Neutrophil (primary cell): ENCODE measurements at regions not wholly inside any gene's neighbourhood (a gene's known extent, or its start where the extent isn't known, plus 50 kb on each side); places are given as distances from the start of the nearest gene placed in this dataset.

Source experiments
- H3K27ac ChIP-seq: fragments of 200-600 bp; sonication (generic); 2 replicates; pipeline ENCODE4 v1.5.1; 2016; ENCODE audit warnings: mild to moderate bottlenecking, moderate library complexity
- H3K27me3 ChIP-seq: fragments of 200-600 bp; sonication (generic); 2 replicates; pipeline ENCODE4 v1.6.0; 2016; ENCODE audit warnings: mild to moderate bottlenecking
- H3K36me3 ChIP-seq: fragments of 200-600 bp; sonication (generic); 2 replicates; pipeline ENCODE4 v1.5.1; 2017
- H3K4me1 ChIP-seq, 2 experiments: fragments of 200-600 bp in 1 of 2; sonication (generic) in 1 of 2; 1 replicate in 1 of 2; 2 replicates in 1 of 2; pipeline versions ENCODE4 v1.5.1 to v1.6.1; 2013 to 2016; ENCODE audit warnings: low read depth in 1 of 2, low read length in 1 of 2, mild to moderate bottlenecking in 1 of 2, moderate library complexity in 1 of 2; ENCODE audit not compliant: control insufficient read depth in 1 of 2, insufficient read depth in 1 of 2
- H3K4me3 ChIP-seq, 2 experiments: fragments of 200-600 bp in 1 of 2; sonication (generic) in 1 of 2; 1 replicate in 1 of 2; 2 replicates in 1 of 2; pipeline ENCODE4 v1.5.1; 2013 to 2016; ENCODE audit warnings: low read depth in 1 of 2, low read length in 1 of 2, mild to moderate bottlenecking in 1 of 2, moderate library complexity in 1 of 2
- H3K9me3 ChIP-seq: fragments of 200-600 bp; sonication (generic); 2 replicates; pipeline ENCODE4 v1.5.1; 2016
- CTCF ChIP-seq: fragments of 200-600 bp; sonication (generic); IDR thresholded peaks from 2 replicates; pipeline ENCODE4 v1.5.1; 2016; ENCODE audit warnings: antibody characterized with exemption

- no peak for TF ChIP-seq CTCF
- H3K4me1 ChIP-seq = no peaks in the 10 kb centered on the region
- no peaks in the 10 kb centered on the region for H3K36me3 ChIP-seq
- no peak overlapping the region for H3K27ac ChIP-seq
- no peaks in the 10 kb centered on the region for H3K9me3 ChIP-seq
- no peak overlapping the region for H3K4me3 ChIP-seq
- no peaks in the 10 kb centered on the region for H3K27me3 ChIP-seq
These were observed 244.7 kb downstream of the ETS1 start for GRCh38 chr11:128342511-128343134.

DNA sequence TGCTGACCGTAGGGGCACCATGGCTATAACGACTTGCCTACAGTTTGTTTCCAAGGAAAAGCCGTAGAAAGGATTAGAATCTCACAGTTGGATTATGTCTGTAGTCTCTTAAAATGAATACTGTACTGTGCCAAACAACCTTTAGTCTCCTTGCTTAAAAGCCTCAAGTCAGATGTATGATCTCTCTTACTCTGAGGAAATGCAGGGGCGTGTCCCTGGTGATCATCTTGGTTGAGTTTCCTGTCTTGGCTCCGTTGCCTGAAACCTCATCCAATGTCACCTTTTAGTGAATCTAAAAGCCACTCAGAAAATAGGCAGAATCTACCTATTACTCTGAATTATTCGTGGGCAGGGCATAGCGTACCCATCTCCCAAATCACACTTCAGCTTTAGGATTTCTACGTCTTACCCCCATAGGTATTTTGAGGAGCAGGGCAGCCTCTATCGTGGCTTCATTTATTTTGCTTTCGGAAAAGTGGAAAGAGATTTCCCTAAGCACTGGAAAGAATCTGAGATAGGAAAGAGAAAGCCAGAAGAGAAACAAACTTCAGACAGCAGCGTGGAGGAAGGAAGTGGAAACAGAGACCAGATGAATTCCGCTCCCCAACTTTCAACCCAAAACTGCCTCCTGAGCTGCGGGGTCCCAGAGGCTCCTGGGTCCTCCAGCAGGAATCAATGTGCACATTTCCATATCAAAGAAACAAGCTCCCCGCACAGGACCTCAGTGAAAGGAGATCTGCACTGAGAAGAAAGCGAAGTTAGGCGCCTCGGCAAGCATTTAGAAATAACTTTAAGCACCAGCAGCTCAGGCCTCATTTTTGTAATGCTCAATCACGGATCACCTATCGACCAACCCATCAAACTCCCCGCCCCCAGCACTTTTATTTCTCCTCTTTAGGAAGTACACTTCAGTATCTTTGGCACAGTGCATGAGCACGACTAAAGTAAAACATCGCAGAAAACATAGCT, 245.8 kb downstream of the ETS1 start:
- Histone ChIP-seq H3K4me1 (no peaks in the 10 kb centered on the region), H3K9me3 (no peaks in the 10 kb centered on the region), H3K27me3 (no peaks in the 10 kb centered on the region), H3K4me3 (no peak overlapping the region), H3K36me3 (no peaks in the 10 kb centered on the region), H3K27ac (no peak overlapping the region)
- no peak for TF ChIP-seq CTCF

DNA sequence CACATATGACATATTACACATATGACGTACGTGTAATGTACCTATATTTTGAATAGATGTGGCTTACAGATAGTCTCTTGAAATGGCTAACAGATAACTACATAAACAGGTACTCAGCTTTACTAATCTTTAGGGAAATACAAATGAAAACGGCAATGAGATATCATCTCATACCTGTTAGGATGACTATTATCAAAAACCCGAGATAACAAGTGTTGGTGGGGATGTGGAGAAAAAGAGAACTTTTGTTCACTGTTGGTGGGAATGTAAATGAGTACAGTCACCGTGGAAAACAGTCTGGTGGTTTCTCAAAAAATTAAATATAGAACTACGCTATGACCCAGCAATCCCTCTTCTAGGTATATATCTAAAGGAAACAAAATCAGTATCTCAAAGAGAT, 247.6 kb downstream of the ETS1 start:
- Histone ChIP-seq H3K9me3 (no peaks in the 10 kb centered on the region), H3K36me3 (no peaks in the 10 kb centered on the region), H3K4me3 (no peak overlapping the region), H3K27ac (no peak overlapping the region), H3K4me1 (no peaks in the 10 kb centered on the region), H3K27me3 (no peaks in the 10 kb centered on the region)
- TF ChIP-seq CTCF = no peak

DNA sequence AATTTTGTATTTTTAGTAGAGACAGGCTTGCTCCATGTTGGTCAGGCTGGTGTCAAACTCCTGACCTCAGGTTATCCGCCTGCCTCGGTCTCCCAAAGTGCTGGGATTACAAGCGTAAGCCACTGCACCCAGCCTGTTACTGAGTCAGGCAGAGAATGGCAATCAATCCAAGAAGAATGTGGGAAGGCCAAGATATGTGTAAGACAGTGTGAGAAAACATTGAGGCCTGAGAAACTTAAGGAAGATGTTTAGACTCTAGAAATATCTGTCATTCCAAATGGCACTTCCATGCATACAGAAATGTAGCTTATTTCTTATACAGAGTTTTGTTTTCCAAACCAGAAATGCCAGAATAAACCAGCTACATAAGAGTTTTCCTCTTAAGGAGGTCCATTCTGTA, 248.5 kb downstream of the ETS1 start:
- Histone ChIP-seq H3K4me3 (no peak overlapping the region), H3K36me3 (no peaks in the 10 kb centered on the region), H3K4me1 (no peaks in the 10 kb centered on the region), H3K9me3 (no peaks in the 10 kb centered on the region), H3K27me3 (no peaks in the 10 kb centered on the region), H3K27ac (no peak overlapping the region)
- TF ChIP-seq CTCF = no peak

- TF ChIP-seq CTCF = no peak
- Histone ChIP-seq H3K9me3 (no peaks in the 10 kb centered on the region), H3K36me3 (no peaks in the 10 kb centered on the region), H3K27ac (no peak overlapping the region), H3K4me3 (no peak overlapping the region), H3K4me1 (no peaks in the 10 kb centered on the region), H3K27me3 (no peaks in the 10 kb centered on the region)
These were observed 251.2 kb downstream of the ETS1 start for GRCh38 chr11:128336203-128336602.
